Glutamatergic neuron (in vitro differentiated cells): ENCODE measurements at regions not wholly inside any gene's neighbourhood (a gene's known extent, or its start where the extent isn't known, plus 50 kb on each side); places are given as distances from the start of the nearest gene placed in this dataset.

ENCODE experiments used
- DNase-seq: peaks from one replicate; pipeline ENCODE4 v3.0.0; 2022
- H3K27ac Mint-ChIP-seq: one replicate; pipeline ENCODE4 v1.8.0; 2020; ENCODE audit warnings: mild to moderate bottlenecking, mixed read lengths, inconsistent platforms; ENCODE audit not compliant: unreplicated experiment
- H3K27me3 Mint-ChIP-seq: one replicate; pipeline ENCODE4 v1.8.0; 2020; ENCODE audit warnings: mild to moderate bottlenecking, moderate library complexity, mixed read lengths, inconsistent platforms; ENCODE audit not compliant: unreplicated experiment
- H3K36me3 Mint-ChIP-seq: one replicate; pipeline ENCODE4 v1.8.0; 2020; ENCODE audit warnings: mild to moderate bottlenecking, mixed read lengths, inconsistent platforms; ENCODE audit not compliant: unreplicated experiment
- H3K4me1 Mint-ChIP-seq: one replicate; pipeline ENCODE4 v1.8.0; 2020; ENCODE audit warnings: mild to moderate bottlenecking, low read depth, mixed read lengths, inconsistent platforms; ENCODE audit not compliant: unreplicated experiment
- H3K4me3 Mint-ChIP-seq: one replicate; pipeline ENCODE4 v1.8.0; 2020; ENCODE audit warnings: mild to moderate bottlenecking, mixed read lengths, inconsistent platforms; ENCODE audit not compliant: unreplicated experiment
- H3K9me3 Mint-ChIP-seq: one replicate; pipeline ENCODE4 v1.8.0; 2020; ENCODE audit warnings: mild to moderate bottlenecking, moderate library complexity, mixed read lengths, inconsistent platforms; ENCODE audit not compliant: unreplicated experiment
- TF ChIP-seq, protein P1 (sequence below): fragments of 200-600 bp; sonication (generic); IDR thresholded peaks from one replicate; pipeline ENCODE4 v1.5.0; 2021; ENCODE audit not compliant: partially characterized antibody, unreplicated experiment

DNA sequence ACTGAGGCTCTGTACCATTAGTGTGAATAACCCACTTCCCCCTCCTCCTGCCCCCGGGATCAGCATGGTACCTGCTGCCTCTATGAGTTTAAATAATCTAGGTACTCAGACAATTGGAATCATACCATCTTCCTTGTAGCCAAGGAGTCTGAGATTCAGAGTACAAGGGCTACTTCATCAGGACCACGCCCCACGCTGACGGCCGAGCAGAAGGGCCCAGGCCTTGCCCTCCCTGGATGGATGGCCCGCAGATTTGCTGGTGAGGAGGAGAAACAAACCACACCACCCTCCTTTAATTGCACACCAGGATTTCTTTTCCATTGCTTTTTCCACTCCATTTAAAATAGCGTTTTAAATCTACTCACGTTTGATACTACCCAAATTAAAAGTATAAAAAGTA lies 649.9 kb upstream of the ADARB2 start:
- H3K4me1 Mint-ChIP-seq: no peaks in the 10 kb centered on the region
- DNase-seq: no peak
- H3K27me3 Mint-ChIP-seq: peaks cover 2% of the 10 kb centered on the region
- TF ChIP-seq, protein P1, sequence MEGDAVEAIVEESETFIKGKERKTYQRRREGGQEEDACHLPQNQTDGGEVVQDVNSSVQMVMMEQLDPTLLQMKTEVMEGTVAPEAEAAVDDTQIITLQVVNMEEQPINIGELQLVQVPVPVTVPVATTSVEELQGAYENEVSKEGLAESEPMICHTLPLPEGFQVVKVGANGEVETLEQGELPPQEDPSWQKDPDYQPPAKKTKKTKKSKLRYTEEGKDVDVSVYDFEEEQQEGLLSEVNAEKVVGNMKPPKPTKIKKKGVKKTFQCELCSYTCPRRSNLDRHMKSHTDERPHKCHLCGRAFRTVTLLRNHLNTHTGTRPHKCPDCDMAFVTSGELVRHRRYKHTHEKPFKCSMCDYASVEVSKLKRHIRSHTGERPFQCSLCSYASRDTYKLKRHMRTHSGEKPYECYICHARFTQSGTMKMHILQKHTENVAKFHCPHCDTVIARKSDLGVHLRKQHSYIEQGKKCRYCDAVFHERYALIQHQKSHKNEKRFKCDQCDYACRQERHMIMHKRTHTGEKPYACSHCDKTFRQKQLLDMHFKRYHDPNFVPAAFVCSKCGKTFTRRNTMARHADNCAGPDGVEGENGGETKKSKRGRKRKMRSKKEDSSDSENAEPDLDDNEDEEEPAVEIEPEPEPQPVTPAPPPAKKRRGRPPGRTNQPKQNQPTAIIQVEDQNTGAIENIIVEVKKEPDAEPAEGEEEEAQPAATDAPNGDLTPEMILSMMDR: no peak
- H3K36me3 Mint-ChIP-seq: peaks cover 12% of the 10 kb centered on the region
- H3K27ac Mint-ChIP-seq: no peak overlapping the region
- peaks cover 5% of the 10 kb centered on the region for H3K9me3 Mint-ChIP-seq
- no peak overlapping the region for H3K4me3 Mint-ChIP-seq

- no peak for DNase-seq
- Mint-ChIP-seq H3K27me3 (no peaks in the 10 kb centered on the region), H3K9me3 (peaks cover 8% of the 10 kb centered on the region), H3K4me1 (no peaks in the 10 kb centered on the region), H3K4me3 (no peak overlapping the region), H3K27ac (no peak overlapping the region), H3K36me3 (peaks cover 12% of the 10 kb centered on the region)
- TF ChIP-seq, protein P1: no peak
Observed at GRCh38 chr10:2380218-2380617, 642.9 kb upstream of the ADARB2 start.

GRCh38 chr10:2367083-2367482 lies 629.8 kb upstream of the ADARB2 start:
- no peak for DNase-seq
- Mint-ChIP-seq H3K9me3 (peaks cover 22% of the 10 kb centered on the region), H3K4me3 (no peak overlapping the region), H3K27ac (peak overlapping the region; percentile 4), H3K36me3 (peaks cover 21% of the 10 kb centered on the region), H3K4me1 (peaks cover 13% of the 10 kb centered on the region), H3K27me3 (peaks cover 8% of the 10 kb centered on the region)
- TF ChIP-seq, protein P1: no peak

DNA sequence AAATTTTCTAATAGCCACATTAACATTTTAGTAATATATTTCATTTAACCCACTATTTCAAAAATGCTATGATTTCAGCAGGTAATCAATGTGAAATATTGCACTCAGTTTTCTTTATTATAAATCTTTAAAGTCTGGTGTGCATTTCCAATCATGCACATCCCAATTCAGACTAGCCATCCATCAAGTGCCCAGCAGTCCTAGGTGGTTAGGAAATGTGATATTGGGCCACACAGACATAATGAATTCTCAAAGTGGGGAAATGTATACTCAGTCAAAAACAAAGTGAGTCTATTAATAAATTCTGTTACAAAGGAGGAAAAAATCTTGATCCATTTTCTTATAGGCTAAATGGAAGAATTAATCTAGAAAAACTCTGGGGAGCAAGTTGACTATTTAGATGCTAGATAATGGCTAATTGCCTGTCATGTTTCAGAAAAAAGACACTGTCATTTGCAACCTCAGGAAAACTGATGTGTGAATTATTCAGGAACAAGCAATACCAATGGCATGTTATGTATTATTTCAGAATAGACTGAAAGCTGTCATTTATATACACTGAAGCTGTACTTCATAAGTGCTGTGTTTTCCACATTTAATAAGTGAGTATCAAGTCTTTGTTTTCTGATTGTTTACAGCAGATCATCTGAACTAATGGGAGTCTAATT lies 629.1 kb upstream of the ADARB2 start:
- Mint-ChIP-seq H3K27ac (no peak overlapping the region), H3K36me3 (peaks cover 15% of the 10 kb centered on the region), H3K4me1 (peaks cover 9% of the 10 kb centered on the region), H3K27me3 (peaks cover 2% of the 10 kb centered on the region), H3K4me3 (no peak overlapping the region), H3K9me3 (peaks cover 15% of the 10 kb centered on the region)
- DNase-seq: no peak
- TF ChIP-seq, protein P1: no peak

GRCh38 chr10:2362331-2362730 lies 625.0 kb upstream of the ADARB2 start:
- TF ChIP-seq, protein P1: no peak
- peaks cover 6% of the 10 kb centered on the region for H3K4me1 Mint-ChIP-seq
- no peaks in the 10 kb centered on the region for H3K27me3 Mint-ChIP-seq
- peaks cover 4% of the 10 kb centered on the region for H3K9me3 Mint-ChIP-seq
- no peak overlapping the region for H3K4me3 Mint-ChIP-seq
- no peak overlapping the region for H3K27ac Mint-ChIP-seq
- H3K36me3 Mint-ChIP-seq: peaks cover 4% of the 10 kb centered on the region
- no peak for DNase-seq
